Endothelial cell of umbilical vein (primary cell): ENCODE measurements at regions not wholly inside any gene's neighbourhood (a gene's known extent, or its start where the extent isn't known, plus 50 kb on each side); places are given as distances from the start of the nearest gene placed in this dataset.

Source experiments
- BruUV-seq: library from RNA; stranded (reverse); fragments of 400-500 nt; replicated peaks from 2 replicates; lab custom pipeline; 2021; lab: Mats Ljungman, UMichigan
- CTCF ChIA-PET: fragments of 300-600, 350-600 bp; sonication (Branson Sonifier 250); formaldehyde crosslinking; loops from one replicate; lab custom pipeline; 2021; ENCODE audit warnings: antibody characterized with exemption, inconsistent platforms; lab: Charles Lee
- POLR2A ChIA-PET: fragments of 300-600, 350-600 bp; sonication (Branson Sonifier 250); formaldehyde crosslinking; loops from one replicate; lab custom pipeline; 2021; ENCODE audit warnings: antibody characterized with exemption, inconsistent platforms; lab: Charles Lee
- DNase-seq: peaks from one replicate; pipeline ENCODE4 v3.0.0-alpha.2; 2011; ENCODE audit warnings: low read depth, low spot score
- FAIRE-seq: peaks from 2 replicates; lab custom pipeline; 2011; peaks lifted over from hg19 to GRCh38; lab: Jason Lieb, UNC
- H2AFZ ChIP-seq: 2 replicates; pipeline ENCODE4 v1.6.0; 2012; ENCODE audit warnings: low read depth, low read length, control low read depth, inconsistent platforms
- H3K27ac ChIP-seq: 2 replicates; pipeline ENCODE4 v1.5.1; 2011; ENCODE audit warnings: low read depth, mild to moderate bottlenecking, control low read depth, low read length, moderate library complexity; ENCODE audit not compliant: insufficient read depth
- H3K27me3 ChIP-seq, 2 experiments: 2 replicates each; pipeline versions ENCODE4 v1.6.0 to v1.6.1; 2011; ENCODE audit warnings: low read length in 2 of 2, mixed read lengths in 1 of 2; ENCODE audit not compliant: control insufficient read depth in 2 of 2, insufficient read depth in 2 of 2
- H3K36me3 ChIP-seq, 2 experiments: 2 replicates in 1 of 2; 3 replicates in 1 of 2; pipeline ENCODE4 v1.5.1; 2011; ENCODE audit warnings: low read length in 2 of 2, mild to moderate bottlenecking in 1 of 2, moderate library complexity in 1 of 2; ENCODE audit not compliant: control insufficient read depth in 2 of 2, insufficient read depth in 2 of 2; ENCODE audit errors: extremely low read depth in 1 of 2
- H3K4me1 ChIP-seq: 3 replicates; pipeline ENCODE4 v1.5.1; 2011; ENCODE audit warnings: mild to moderate bottlenecking, low read length; ENCODE audit not compliant: control insufficient read depth, insufficient read depth; ENCODE audit errors: extremely low read depth
- H3K4me2 ChIP-seq: 2 replicates; pipeline ENCODE4 v1.6.1; 2011; ENCODE audit warnings: low read length, control low read depth, mixed read lengths; ENCODE audit not compliant: insufficient read depth
- H3K4me3 ChIP-seq, 3 experiments: fragments of 200-600 bp in 1 of 3; sonication (generic), shearing (Covaris generic) in 1 of 3; replicated peaks in 1 of 3; 2 replicates each; pipeline ENCODE4 v1.5.1; 2011 to 2016; ENCODE audit warnings: control low read depth in 3 of 3, low read length in 3 of 3, mild to moderate bottlenecking in 2 of 3, inconsistent platforms in 1 of 3, low read depth in 1 of 3, moderate library complexity in 1 of 3; ENCODE audit not compliant: insufficient read depth in 1 of 3
- H3K79me2 ChIP-seq: 2 replicates; pipeline ENCODE4 v1.6.0; 2012; ENCODE audit warnings: low read length, inconsistent platforms; ENCODE audit not compliant: control insufficient read depth, insufficient read depth
- H3K9ac ChIP-seq: replicated peaks from 2 replicates; pipeline ENCODE3; 2011; ENCODE audit warnings: low read length, control low read depth; ENCODE audit not compliant: insufficient read depth; ENCODE audit errors: extremely low read depth
- H3K9me1 ChIP-seq: replicated peaks from 3 replicates; pipeline ENCODE4 v1.6.0; 2011; ENCODE audit warnings: mild to moderate bottlenecking, low read length; ENCODE audit not compliant: control insufficient read depth, insufficient read depth; ENCODE audit errors: extremely low read depth
- H3K9me3 ChIP-seq: replicated peaks from 2 replicates; pipeline ENCODE4 v1.5.1; 2012; ENCODE audit warnings: low read length, inconsistent platforms; ENCODE audit not compliant: control insufficient read depth, insufficient read depth
- H4K20me1 ChIP-seq: replicated peaks from 2 replicates; pipeline ENCODE3; 2011; ENCODE audit warnings: mild to moderate bottlenecking, low read length; ENCODE audit not compliant: control insufficient read depth, insufficient read depth; ENCODE audit errors: extremely low read depth
- CTCF ChIP-seq, 2 donors: IDR thresholded peaks; 1 replicate in 1 of 2; 2 replicates in 1 of 2; pipeline ENCODE4 v1.5.1; 2011; ENCODE audit warnings: low read length in 2 of 2, mild to moderate bottlenecking in 2 of 2, moderate library complexity in 2 of 2, control low read depth in 1 of 2, inconsistent platforms in 1 of 2, low read depth in 1 of 2; ENCODE audit not compliant: insufficient read depth in 1 of 2; ENCODE audit errors: extremely low read depth in 1 of 2
- EZH2 ChIP-seq: IDR thresholded peaks from 2 replicates; pipeline ENCODE4 v1.6.1; 2012; ENCODE audit warnings: borderline replicate concordance, low read depth, mild to moderate bottlenecking, moderate library complexity, low read length, inconsistent platforms; ENCODE audit not compliant: severe bottlenecking
- FOS ChIP-seq: IDR thresholded peaks from 2 replicates; pipeline ENCODE4 v1.6.1; 2011; ENCODE audit warnings: mild to moderate bottlenecking, low read length, moderate library complexity, borderline replicate concordance; ENCODE audit not compliant: insufficient read depth
- GATA2 ChIP-seq: IDR thresholded peaks from 2 replicates; pipeline ENCODE4 v1.7.0; 2011; ENCODE audit warnings: low read depth, mild to moderate bottlenecking, moderate library complexity, mixed read lengths, low read length; ENCODE audit not compliant: insufficient read length, insufficient read depth
- JUN ChIP-seq: IDR thresholded peaks from 2 replicates; pipeline ENCODE4 v1.6.1; 2011; ENCODE audit warnings: borderline replicate concordance, low read depth; ENCODE audit not compliant: insufficient read length, insufficient read depth
- MYC ChIP-seq: IDR thresholded peaks from one replicate; pipeline ENCODE4 v1.6.1; 2011; ENCODE audit warnings: mild to moderate bottlenecking, low read depth, low read length
- POLR2A ChIP-seq: IDR thresholded peaks from 2 replicates; pipeline ENCODE4 v1.6.1; 2012; ENCODE audit warnings: low read depth, mild to moderate bottlenecking, control low read depth, low read length
- POLR2AphosphoS5 ChIP-seq: IDR thresholded peaks from 2 replicates; pipeline ENCODE4 v1.6.1; 2012; ENCODE audit warnings: low read depth, mild to moderate bottlenecking, control low read depth, low read length, moderate library complexity; ENCODE audit not compliant: insufficient read depth
- dilution Hi-C: fragments of 300-500 bp; cut with MboI; formaldehyde crosslinking; loops from one replicate; pipeline ENCODE4 v1.15.0; 2019; ENCODE audit warnings: low sequenced_read_pairs; ENCODE audit not compliant: extremely low pct_ligation_motif_present
- intact Hi-C: fragments of 100-400 bp; cut with micrococcal nuclease; formaldehyde crosslinking; loops from one replicate; pipeline ENCODE4 v1.10.0; 2022
- TF ChIP-seq, protein P1 (sequence below): IDR thresholded peaks from 2 replicates; pipeline ENCODE4 v1.6.1; 2011; ENCODE audit not compliant: insufficient read depth, insufficient read length

GRCh38 chr10:21021843-21022594 is 124.9 kb upstream of the NEBL start:
- FAIRE-seq: no peak
- no peak overlapping the region for H3K9ac ChIP-seq
- intact Hi-C loops: no loop called here
- H3K4me2 ChIP-seq: no peak overlapping the region
- H2AFZ ChIP-seq: no peak overlapping the region
- no peak overlapping the region for H3K27ac ChIP-seq
- H3K79me2 ChIP-seq: no peaks in the 10 kb centered on the region
- no TSS peak for BruUV-seq
- CTCF ChIA-PET: interaction anchor here (1.0 kb wide), 1 partner anchor 134 kb away, joined by 3 read pairs; no protein-coding TSS in a partner anchor
- dilution Hi-C loops: no loop called here
- no peak overlapping the region for H3K4me3 ChIP-seq
- POLR2A ChIA-PET: no interaction called here
- no peaks in the 10 kb centered on the region for H3K4me1 ChIP-seq
- H3K27me3 ChIP-seq: peaks cover 0 to 6% of the 10 kb centered on the region in 2 experiments
- no peaks in the 10 kb centered on the region for H3K9me3 ChIP-seq
- H3K9me1 ChIP-seq: no peaks in the 10 kb centered on the region
- no peak for TF ChIP-seq MYC
- TF ChIP-seq POLR2A: no peak
- no peak for TF ChIP-seq POLR2AphosphoS5
- no peak for TF ChIP-seq CTCF (IDR thresholded peaks at IDR 0.05; ENCODE audit: extremely low read depth in 1 of 2, insufficient read depth in 1 of 2, low read depth in 1 of 2, low read length in 2 of 2)
- no peak for TF ChIP-seq GATA2
- no peak for TF ChIP-seq FOS
- no peak for TF ChIP-seq EZH2
- TF ChIP-seq, protein P1, sequence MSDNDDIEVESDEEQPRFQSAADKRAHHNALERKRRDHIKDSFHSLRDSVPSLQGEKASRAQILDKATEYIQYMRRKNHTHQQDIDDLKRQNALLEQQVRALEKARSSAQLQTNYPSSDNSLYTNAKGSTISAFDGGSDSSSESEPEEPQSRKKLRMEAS: no peak
- no peak for TF ChIP-seq JUN
- no peaks in the 10 kb centered on the region for H3K36me3 ChIP-seq
- no peak for DNase-seq
- no peaks in the 10 kb centered on the region for H4K20me1 ChIP-seq
